ENCODE measurements at regions not wholly inside any gene's neighbourhood (a gene's known extent, or its start where the extent isn't known, plus 50 kb on each side); places are given as distances from the start of the nearest gene placed in this dataset.

- H4K20me1 ChIP-seq (ENCODE audit: insufficient read depth, low read length) = no peaks in the 10 kb centered on the region
- POLR2A ChIA-PET = no interaction called here
- no peak overlapping the region for H3K4me3 ChIP-seq (ENCODE audit: low read depth, low read length, poor library complexity, severe bottlenecking)
- no peaks in the 10 kb centered on the region for H3K36me3 ChIP-seq (ENCODE audit: insufficient read depth, low read length)
- H3K4me2 ChIP-seq (ENCODE audit: low read length) = no peak overlapping the region
- no peaks in the 10 kb centered on the region for H3K4me1 ChIP-seq (ENCODE audit: insufficient read depth, low read length, poor library complexity, severe bottlenecking)
- no peak for TF ChIP-seq CTCF (conservative IDR thresholded peaks at IDR 0.05; ENCODE audit: low read length)
- no peak for TF ChIP-seq EZH2phosphoT487 (IDR thresholded peaks at IDR 0.05; ENCODE audit: borderline replicate concordance, low read depth, low read length)
- no TSS peak for BruUV-seq (replicated peaks)
- no peak overlapping the region for H2AFZ ChIP-seq (ENCODE audit: low read length)
- CTCF ChIA-PET (ENCODE audit: unreplicated experiment) = no interaction called here
- intact Hi-C loops (cut with micrococcal nuclease; ENCODE audit: unreplicated experiment) = no loop called here
- H3K79me2 ChIP-seq (ENCODE audit: insufficient read depth, low read depth, low read length) = no peaks in the 10 kb centered on the region
- no peak overlapping the region for H3K27ac ChIP-seq (ENCODE audit: low read depth, low read length, poor library complexity, severe bottlenecking)
- no peaks in the 10 kb centered on the region for H3K9me3 ChIP-seq (ENCODE audit: low read length)
- H3K9me2 ChIP-seq (ENCODE audit: insufficient read depth, low read length) = no peaks in the 10 kb centered on the region
- DNase-seq (ENCODE audit: low spot score) = no peak
Observed at GRCh38 chr11:10978198-10978597, 120.3 kb upstream of the ZBED5 start.

GRCh38 chr11:10975287-10975721 is 117.5 kb upstream of the ZBED5 start:
- Histone ChIP-seq H4K20me1 (ENCODE audit: insufficient read depth, low read length) (no peaks in the 10 kb centered on the region), H3K36me3 (ENCODE audit: insufficient read depth, low read length) (no peaks in the 10 kb centered on the region), H3K9me3 (ENCODE audit: low read length) (no peaks in the 10 kb centered on the region), H3K79me2 (ENCODE audit: insufficient read depth, low read depth, low read length) (no peaks in the 10 kb centered on the region), H3K4me1 (ENCODE audit: insufficient read depth, low read length, poor library complexity, severe bottlenecking) (no peaks in the 10 kb centered on the region), H3K9me2 (ENCODE audit: insufficient read depth, low read length) (no peaks in the 10 kb centered on the region), H3K4me2 (ENCODE audit: low read length) (no peak overlapping the region), H3K4me3 (ENCODE audit: low read depth, low read length, poor library complexity, severe bottlenecking) (no peak overlapping the region), H2AFZ (ENCODE audit: low read length) (no peak overlapping the region), H3K27ac (ENCODE audit: low read depth, low read length, poor library complexity, severe bottlenecking) (no peak overlapping the region)
- no peak for DNase-seq (ENCODE audit: low spot score)
- ChIA-PET CTCF (ENCODE audit: unreplicated experiment) (no interaction called here), POLR2A (interaction anchor here (0.6 kb wide), 1 partner anchor 72 kb away, joined by 3 read pairs; no protein-coding TSS in a partner anchor)
- TF ChIP-seq EZH2phosphoT487 (IDR thresholded peaks at IDR 0.05; ENCODE audit: borderline replicate concordance, low read depth, low read length) (no peak), CTCF (conservative IDR thresholded peaks at IDR 0.05; ENCODE audit: low read length) (no peak)
- no TSS peak for BruUV-seq (replicated peaks)
- intact Hi-C loops (cut with micrococcal nuclease; ENCODE audit: unreplicated experiment) = no loop called here

GRCh38 chr11:10973416-10973815 is 115.6 kb upstream of the ZBED5 start:
- intact Hi-C loops (cut with micrococcal nuclease; ENCODE audit: unreplicated experiment) = no loop called here
- POLR2A ChIA-PET = no interaction called here
- H3K4me1 ChIP-seq (ENCODE audit: insufficient read depth, low read length, poor library complexity, severe bottlenecking) = no peaks in the 10 kb centered on the region

More at GRCh38 chr11:10973416-10973815, 115.6 kb upstream of the ZBED5 start:
- H3K9me2 ChIP-seq (ENCODE audit: insufficient read depth, low read length) = no peaks in the 10 kb centered on the region
- TF ChIP-seq EZH2phosphoT487 (IDR thresholded peaks at IDR 0.05; ENCODE audit: borderline replicate concordance, low read depth, low read length) (no peak), CTCF (conservative IDR thresholded peaks at IDR 0.05; ENCODE audit: low read length) (no peak)
- BruUV-seq (replicated peaks) = no TSS peak
- H3K4me2 ChIP-seq (ENCODE audit: low read length) = no peak overlapping the region
- no peak overlapping the region for H2AFZ ChIP-seq (ENCODE audit: low read length)
- DNase-seq (ENCODE audit: low spot score) = no peak
- CTCF ChIA-PET (ENCODE audit: unreplicated experiment) = no interaction called here
- no peaks in the 10 kb centered on the region for H3K79me2 ChIP-seq (ENCODE audit: insufficient read depth, low read depth, low read length)
- H3K9me3 ChIP-seq (ENCODE audit: low read length) = no peaks in the 10 kb centered on the region
- H3K36me3 ChIP-seq (ENCODE audit: insufficient read depth, low read length) = no peaks in the 10 kb centered on the region
- no peaks in the 10 kb centered on the region for H4K20me1 ChIP-seq (ENCODE audit: insufficient read depth, low read length)
- no peak overlapping the region for H3K27ac ChIP-seq (ENCODE audit: low read depth, low read length, poor library complexity, severe bottlenecking)
- no peak overlapping the region for H3K4me3 ChIP-seq (ENCODE audit: low read depth, low read length, poor library complexity, severe bottlenecking)

Measured in OCI-LY7 (cell line).